GM12872 (cell line): ENCODE measurements at regions not wholly inside any gene's neighbourhood (a gene's known extent, or its start where the extent isn't known, plus 50 kb on each side); places are given as distances from the start of the nearest gene placed in this dataset.

Source experiments
- CTCF ChIP-seq: IDR thresholded peaks from 3 replicates; pipeline ENCODE4 v1.5.1; 2011; ENCODE audit warnings: low read depth, mild to moderate bottlenecking, low read length, moderate library complexity; ENCODE audit not compliant: insufficient read depth

GRCh38 chr6:19530188-19530587, 307.0 kb upstream of the ID4 start:
- TF ChIP-seq CTCF, result no peak

DNA sequence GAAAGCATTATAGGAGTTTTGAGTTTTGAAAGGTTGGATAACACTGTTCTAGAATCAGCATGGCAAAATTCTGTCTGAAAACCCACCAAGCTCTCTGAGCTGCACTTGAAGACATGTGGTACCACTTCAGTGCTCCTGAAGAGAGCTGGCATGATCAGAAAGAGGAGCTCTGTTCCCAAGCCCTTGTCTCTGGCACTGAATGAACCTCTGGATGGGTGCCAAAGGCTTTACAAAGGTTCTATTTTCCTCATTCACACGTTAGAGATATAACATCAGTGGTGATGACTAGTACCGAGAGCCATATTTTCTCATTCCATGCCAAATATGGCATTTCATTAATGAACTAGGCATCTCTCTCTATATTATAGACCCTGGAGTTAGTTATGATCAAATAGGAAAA, 301.8 kb upstream of the ID4 start:
- TF ChIP-seq CTCF, result no peak

DNA sequence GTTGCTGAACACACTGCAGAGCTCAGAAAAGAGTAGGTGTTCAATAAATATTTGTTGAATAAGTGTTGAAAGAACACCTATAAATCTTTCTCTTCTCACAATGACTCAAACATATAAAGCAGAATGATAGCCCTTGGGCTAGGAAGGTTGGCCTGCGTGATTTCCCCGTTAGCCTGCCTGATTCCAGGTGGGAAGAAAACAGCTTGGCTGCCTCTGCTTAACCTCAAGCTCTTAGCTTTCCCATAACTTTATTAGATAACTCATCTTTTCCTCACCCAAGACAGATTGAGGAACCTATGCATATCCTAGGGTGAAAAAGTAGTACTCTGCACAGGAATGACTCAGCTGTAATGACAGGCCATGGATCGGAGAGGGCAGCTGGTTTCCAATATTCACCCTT, 300.3 kb upstream of the ID4 start:
- no peak for TF ChIP-seq CTCF

DNA sequence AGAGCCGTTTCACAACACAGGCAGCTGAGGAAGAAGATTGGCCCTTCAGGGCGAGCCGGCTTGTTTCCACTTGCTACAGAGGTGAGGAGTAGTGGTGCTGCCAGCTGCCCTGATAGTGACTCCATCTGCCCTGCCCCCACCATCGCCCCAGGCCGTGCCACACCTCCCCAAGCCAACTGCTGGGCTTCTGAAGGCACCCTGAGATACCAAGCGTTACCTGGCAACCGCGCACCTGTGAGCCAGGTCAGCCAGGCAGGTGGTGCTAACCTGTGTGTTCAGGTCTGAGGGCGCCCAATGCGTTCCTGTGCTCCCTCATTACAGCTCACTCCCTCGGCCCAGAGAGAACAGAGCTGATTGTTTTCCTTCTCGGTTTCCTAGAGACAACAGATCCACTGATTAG, 299.1 kb upstream of the ID4 start:
- no peak for TF ChIP-seq CTCF

GRCh38 chr6:19547507-19547906, 289.7 kb upstream of the ID4 start:
- no peak for TF ChIP-seq CTCF

- no peak for TF ChIP-seq CTCF
Measured at GRCh38 chr6:19549109-19549508, 288.1 kb upstream of the ID4 start.

- TF ChIP-seq CTCF, result no peak
Measured at GRCh38 chr6:19550380-19550779, 286.8 kb upstream of the ID4 start.

- TF ChIP-seq CTCF, result no peak
Measured at GRCh38 chr6:19551611-19552010, 285.6 kb upstream of the ID4 start.
